Thyroid gland (tissue), 4 donors: ENCODE measurements at regions not wholly inside any gene's neighbourhood (a gene's known extent, or its start where the extent isn't known, plus 50 kb on each side); places are given as distances from the start of the nearest gene placed in this dataset.

Source experiments
- DNase-seq, 2 donors: peaks; one replicate each; pipeline ENCODE4 v3.0.0-alpha.2; 2019
- H3K27ac ChIP-seq, 3 donors: fragments of 200-600 bp; sonication (generic); 1 replicate in 2 of 3; 2 replicates in 1 of 3; pipeline ENCODE4 v1.5.1; 2016 to 2019; ENCODE audit warnings: mild to moderate bottlenecking in 1 of 3, moderate library complexity in 1 of 3
- H3K27me3 ChIP-seq: fragments of 200-600 bp; sonication (generic); one replicate; pipeline ENCODE4 v1.5.1; 2019
- H3K36me3 ChIP-seq, 2 donors: fragments of 200-600 bp; sonication (generic); one replicate each; pipeline ENCODE4 v1.5.1; 2016 to 2019
- H3K4me1 ChIP-seq, 2 donors: fragments of 200-600 bp; sonication (generic); one replicate each; pipeline ENCODE4 v1.5.1; 2017 to 2019
- H3K4me3 ChIP-seq, 3 donors: fragments of 200-600 bp; sonication (generic); replicated peaks in 1 of 3; 1 replicate in 2 of 3; 2 replicates in 1 of 3; pipeline ENCODE4 v1.5.1; 2016; ENCODE audit warnings: mild to moderate bottlenecking in 1 of 3
- H3K9me3 ChIP-seq: fragments of 200-600 bp; sonication (generic); one replicate; pipeline ENCODE4 v1.5.1; 2017
- POLR2A ChIP-seq, 2 donors: fragments of 450-650 bp; IDR thresholded peaks; one replicate each; pipeline ENCODE4 v1.6.1; 2017; ENCODE audit warnings: antibody characterized with exemption in 2 of 2, mild to moderate bottlenecking in 2 of 2, moderate library complexity in 1 of 2
- WGBS, 2 donors: methylation state at CpG; one replicate each; pipeline ENCODE4 v1.1.5; 2017; 5-methylcytosine and 5-hydroxymethylcytosine counted together
- intact Hi-C: fragments of 100-400 bp; cut with DNase I; formaldehyde crosslinking; loops from one replicate; pipeline ENCODE4 v1.15.1; 2023
- TF ChIP-seq, protein P1 (sequence below), 6 experiments: fragments of 200-600 bp in 3 of 6; fragments of 450-650 bp in 3 of 6; sonication (generic) in 3 of 6; IDR thresholded peaks; one replicate each; pipeline ENCODE4 v1.5.1; 2016 to 2019; ENCODE audit warnings: antibody characterized with exemption in 6 of 6, mild to moderate bottlenecking in 2 of 6, inconsistent platforms in 1 of 6, moderate library complexity in 1 of 6

GRCh38 chr1:63223426-63223825 is 98.9 kb upstream of the FOXD3 start:
- no peak for TF ChIP-seq POLR2A (IDR thresholded peaks at IDR 0.05)
- TF ChIP-seq, protein P1, sequence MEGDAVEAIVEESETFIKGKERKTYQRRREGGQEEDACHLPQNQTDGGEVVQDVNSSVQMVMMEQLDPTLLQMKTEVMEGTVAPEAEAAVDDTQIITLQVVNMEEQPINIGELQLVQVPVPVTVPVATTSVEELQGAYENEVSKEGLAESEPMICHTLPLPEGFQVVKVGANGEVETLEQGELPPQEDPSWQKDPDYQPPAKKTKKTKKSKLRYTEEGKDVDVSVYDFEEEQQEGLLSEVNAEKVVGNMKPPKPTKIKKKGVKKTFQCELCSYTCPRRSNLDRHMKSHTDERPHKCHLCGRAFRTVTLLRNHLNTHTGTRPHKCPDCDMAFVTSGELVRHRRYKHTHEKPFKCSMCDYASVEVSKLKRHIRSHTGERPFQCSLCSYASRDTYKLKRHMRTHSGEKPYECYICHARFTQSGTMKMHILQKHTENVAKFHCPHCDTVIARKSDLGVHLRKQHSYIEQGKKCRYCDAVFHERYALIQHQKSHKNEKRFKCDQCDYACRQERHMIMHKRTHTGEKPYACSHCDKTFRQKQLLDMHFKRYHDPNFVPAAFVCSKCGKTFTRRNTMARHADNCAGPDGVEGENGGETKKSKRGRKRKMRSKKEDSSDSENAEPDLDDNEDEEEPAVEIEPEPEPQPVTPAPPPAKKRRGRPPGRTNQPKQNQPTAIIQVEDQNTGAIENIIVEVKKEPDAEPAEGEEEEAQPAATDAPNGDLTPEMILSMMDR (IDR thresholded peaks at IDR 0.05): no peak
- 51 to 64% methylated on average over 4 of the region's 4 CpGs for WGBS, 2 donors
- Histone ChIP-seq H3K4me3 (no peak overlapping the region), H3K9me3 (no peaks in the 10 kb centered on the region), H3K4me1 (no peaks in the 10 kb centered on the region), H3K27ac (no peak overlapping the region), H3K36me3 (no peaks in the 10 kb centered on the region), H3K27me3 (no peaks in the 10 kb centered on the region)
- intact Hi-C loops: no loop called here
- no peak for DNase-seq

DNA sequence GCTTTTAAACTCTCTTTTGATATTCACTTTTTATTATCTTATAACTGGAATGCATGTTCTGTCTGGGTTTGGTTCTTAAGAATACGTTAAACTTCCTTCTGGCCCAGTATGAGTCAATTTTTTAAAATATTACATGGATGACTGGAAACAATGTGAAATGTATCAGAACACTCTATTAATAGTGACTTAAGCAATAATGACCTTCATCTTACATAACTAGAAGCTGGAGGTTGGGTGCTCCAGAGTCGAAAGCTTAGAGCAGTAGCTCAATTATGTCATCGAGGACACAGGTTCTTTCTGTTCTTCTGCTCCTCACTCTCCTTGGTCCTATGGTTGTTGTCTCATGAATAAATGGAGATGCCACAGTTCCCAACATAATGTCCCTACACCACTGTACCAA is 91.6 kb upstream of the FOXD3 start:
- 93 to 96% methylated on average over 3 of the region's 3 CpGs for WGBS, 2 donors
- Histone ChIP-seq H3K36me3 (no peaks in the 10 kb centered on the region), H3K9me3 (no peaks in the 10 kb centered on the region), H3K4me3 (no peak overlapping the region), H3K27ac (no peak overlapping the region), H3K27me3 (no peaks in the 10 kb centered on the region), H3K4me1 (no peaks in the 10 kb centered on the region)
- TF ChIP-seq POLR2A (IDR thresholded peaks at IDR 0.05): no peak
- TF ChIP-seq, protein P1 (IDR thresholded peaks at IDR 0.05): no peak
- no peak for DNase-seq
- intact Hi-C loops: no loop called here

DNA sequence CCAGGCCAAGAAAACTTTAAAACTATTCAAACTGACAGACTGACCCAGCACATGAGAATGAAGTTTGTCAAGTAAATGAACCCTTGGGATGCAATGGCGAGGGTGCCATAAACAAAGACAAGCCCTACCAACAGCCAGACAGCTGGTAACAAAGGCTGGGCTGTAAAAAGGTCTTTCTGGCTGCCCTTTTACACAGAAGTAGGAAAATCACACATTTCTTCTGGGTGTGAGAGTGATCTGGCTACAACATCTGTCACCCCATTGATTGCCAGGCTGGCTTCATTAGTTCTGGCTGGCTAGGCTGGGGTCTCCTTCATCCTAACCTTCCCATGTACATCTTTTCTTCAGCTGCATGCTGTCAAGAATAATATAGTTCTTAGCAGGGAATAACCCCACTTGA is 83.6 kb upstream of the FOXD3 start:
- Histone ChIP-seq H3K27me3 (no peaks in the 10 kb centered on the region), H3K36me3 (no peaks in the 10 kb centered on the region), H3K27ac (no peak overlapping the region), H3K4me1 (no peaks in the 10 kb centered on the region), H3K9me3 (no peaks in the 10 kb centered on the region), H3K4me3 (no peak overlapping the region)
- TF ChIP-seq, protein P1 (IDR thresholded peaks at IDR 0.05): no peak
- 77 to 91% methylated on average over 1 of the region's 1 CpG for WGBS, 2 donors
- intact Hi-C loops: no loop called here
- DNase-seq: no peak

GRCh38 chr1:63245186-63245585 is 77.2 kb upstream of the FOXD3 start:
- intact Hi-C loops: no loop called here
- Histone ChIP-seq H3K27ac (no peak overlapping the region), H3K36me3 (no peaks in the 10 kb centered on the region), H3K27me3 (no peaks in the 10 kb centered on the region), H3K4me1 (no peaks in the 10 kb centered on the region), H3K4me3 (no peak overlapping the region), H3K9me3 (no peaks in the 10 kb centered on the region)
- WGBS, 2 donors: 77 to 89% methylated on average over 3 of the region's 3 CpGs
- TF ChIP-seq, protein P1 (IDR thresholded peaks at IDR 0.05): no peak
- TF ChIP-seq POLR2A (IDR thresholded peaks at IDR 0.05): no peak
- no peak for DNase-seq

DNA sequence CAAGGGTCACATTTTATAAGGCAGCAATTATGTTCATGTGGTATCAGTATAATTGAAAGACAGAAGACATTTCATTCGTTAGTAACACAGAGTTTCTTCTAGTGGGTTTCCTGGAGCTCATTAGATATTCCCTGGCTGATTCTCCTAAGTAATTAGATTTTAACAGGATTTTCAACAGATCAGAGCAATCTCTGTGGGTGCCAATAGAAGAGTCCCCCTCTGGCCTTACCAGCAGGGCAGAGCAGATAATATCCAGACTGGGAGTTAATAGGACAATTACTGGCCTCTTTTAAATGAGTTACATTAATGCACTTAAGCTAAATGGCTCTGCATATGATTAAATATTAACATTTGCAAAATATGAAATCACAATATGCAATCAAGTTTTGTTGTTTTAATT is 74.2 kb upstream of the FOXD3 start:
- Histone ChIP-seq H3K36me3 (no peaks in the 10 kb centered on the region), H3K9me3 (no peaks in the 10 kb centered on the region), H3K4me3 (no peak overlapping the region), H3K27ac (no peak overlapping the region), H3K4me1 (no peaks in the 10 kb centered on the region), H3K27me3 (no peaks in the 10 kb centered on the region)
- intact Hi-C loops: no loop called here
- WGBS, 2 donors: 78 to 84% methylated on average over 1 of the region's 1 CpG
- TF ChIP-seq, protein P1 (IDR thresholded peaks at IDR 0.05): no peak
- no peak for TF ChIP-seq POLR2A (IDR thresholded peaks at IDR 0.05)
- no peak for DNase-seq
